ENCODE measurements at regions not wholly inside any gene's neighbourhood (a gene's known extent, or its start where the extent isn't known, plus 50 kb on each side); places are given as distances from the start of the nearest gene placed in this dataset.
"Not testable (repeated sequence)": the region's sequence is repeated elsewhere in the genome, so short reads cannot be mapped to it uniquely, and the experiment has no call there.

- no peak for DNase-seq
- intact Hi-C loops (cut with DNase I), result no loop called here
- ATAC-seq (ENCODE audit: poor library complexity), result no peak
Measured at GRCh38 chrX:111041018-111041462, 55.0 kb upstream of the PAK3 start.

GRCh38 chrX:111040377-111041017 is 55.5 kb upstream of the PAK3 start:
- DNase-seq, result no peak
- ATAC-seq (ENCODE audit: poor library complexity), result no peak
- intact Hi-C loops (cut with DNase I), result no loop called here

- ATAC-seq (ENCODE audit: poor library complexity) (no peak), DNase-seq (no peak)
- intact Hi-C loops (cut with DNase I), result no loop called here
Measured at GRCh38 chrX:111039606-111040005, 56.4 kb upstream of the PAK3 start.

- no peak for ATAC-seq (ENCODE audit: poor library complexity)
- intact Hi-C loops (cut with DNase I), result no loop called here
- DNase-seq, result no peak
Measured at GRCh38 chrX:111035991-111036390, 60.0 kb upstream of the PAK3 start.

GRCh38 chrX:111035256-111035655 is 60.7 kb upstream of the PAK3 start:
- DNase-seq (no peak), ATAC-seq (ENCODE audit: poor library complexity) (no peak)
- intact Hi-C loops (cut with DNase I), result no loop called here

- DNase-seq; intact Hi-C loops (cut with DNase I); ATAC-seq (ENCODE audit: poor library complexity): not testable (repeated sequence)
Measured at GRCh38 chrX:111022998-111023397, 73.0 kb upstream of the PAK3 start.

GRCh38 chrX:111020283-111020682 is 75.7 kb upstream of the PAK3 start:
- DNase-seq, result no peak
- no peak for ATAC-seq (ENCODE audit: poor library complexity)
- intact Hi-C loops (cut with DNase I), result no loop called here

GRCh38 chrX:111013778-111014455 is 82.1 kb upstream of the PAK3 start:
- DNase-seq (no peak), ATAC-seq (ENCODE audit: poor library complexity) (no peak)
- intact Hi-C loops (cut with DNase I), result no loop called here

GRCh38 chrX:111010111-111010510 is 85.9 kb upstream of the PAK3 start:
- DNase-seq (no peak), ATAC-seq (ENCODE audit: poor library complexity) (no peak)
- intact Hi-C loops (cut with DNase I), result no loop called here

GRCh38 chrX:111009256-111009655 is 86.7 kb upstream of the PAK3 start:
- intact Hi-C loops (cut with DNase I), result no loop called here
- no peak for DNase-seq
- ATAC-seq (ENCODE audit: poor library complexity), result no peak

GRCh38 chrX:111008126-111008525 is 87.9 kb upstream of the PAK3 start:
- DNase-seq (no peak), ATAC-seq (ENCODE audit: poor library complexity) (no peak)
- intact Hi-C loops (cut with DNase I), result no loop called here

GRCh38 chrX:111007238-111007637 is 88.8 kb upstream of the PAK3 start:
- intact Hi-C loops (cut with DNase I), result no loop called here
- DNase-seq (no peak), ATAC-seq (ENCODE audit: poor library complexity) (no peak)

GRCh38 chrX:111006116-111006515 is 89.9 kb upstream of the PAK3 start:
- intact Hi-C loops (cut with DNase I), result no loop called here
- no peak for ATAC-seq (ENCODE audit: poor library complexity)
- DNase-seq, result no peak

GRCh38 chrX:111005166-111005565 is 90.8 kb upstream of the PAK3 start:
- no peak for ATAC-seq (ENCODE audit: poor library complexity)
- intact Hi-C loops (cut with DNase I), result no loop called here

GRCh38 chrX:111003118-111003517 is 92.9 kb upstream of the PAK3 start:
- ATAC-seq (ENCODE audit: poor library complexity) (no peak), DNase-seq (no peak)
- intact Hi-C loops (cut with DNase I), result no loop called here

More at GRCh38 chrX:111005166-111005565, 90.8 kb upstream of the PAK3 start:
- DNase-seq, result no peak

- ATAC-seq (ENCODE audit: poor library complexity) (no peak), DNase-seq (no peak)
- intact Hi-C loops (cut with DNase I), result no loop called here
Measured at GRCh38 chrX:110992611-110993010, 103.4 kb upstream of the PAK3 start.

- DNase-seq (no peak), ATAC-seq (ENCODE audit: poor library complexity) (no peak)
- intact Hi-C loops (cut with DNase I), result no loop called here
Measured at GRCh38 chrX:110989869-110990268, 106.1 kb upstream of the PAK3 start.

GRCh38 chrX:110989447-110989846 is 106.5 kb upstream of the PAK3 start:
- intact Hi-C loops (cut with DNase I), result no loop called here
- ATAC-seq (ENCODE audit: poor library complexity), result no peak
- DNase-seq, result no peak

- ATAC-seq (ENCODE audit: poor library complexity) (no peak), DNase-seq (no peak)
- intact Hi-C loops (cut with DNase I), result no loop called here
Measured at GRCh38 chrX:110987292-110987691, 108.7 kb upstream of the PAK3 start.

GRCh38 chrX:110985470-110985869 is 110.5 kb upstream of the PAK3 start:
- ATAC-seq (ENCODE audit: poor library complexity) (no peak), DNase-seq (no peak)
- intact Hi-C loops (cut with DNase I), result no loop called here

- ATAC-seq (ENCODE audit: poor library complexity), result no peak
- no peak for DNase-seq
- intact Hi-C loops (cut with DNase I), result no loop called here
Measured at GRCh38 chrX:110983024-110983423, 113.0 kb upstream of the PAK3 start.
